Esophagus squamous epithelium (tissue), 4 donors: ENCODE measurements at regions not wholly inside any gene's neighbourhood (a gene's known extent, or its start where the extent isn't known, plus 50 kb on each side); places are given as distances from the start of the nearest gene placed in this dataset.

ENCODE experiments used
- CTCF ChIP-seq, 6 experiments: fragments of 450-650 bp in 4 of 6; fragments of 200-600 bp in 2 of 6; sonication (generic) in 2 of 6; IDR thresholded peaks; one replicate each; pipeline ENCODE4 v1.5.1; 2016 to 2019; ENCODE audit warnings: antibody characterized with exemption in 6 of 6, mild to moderate bottlenecking in 4 of 6, moderate library complexity in 4 of 6
- POLR2A ChIP-seq, 4 donors: fragments of 450-650 bp; IDR thresholded peaks; one replicate each; pipeline ENCODE4 v1.6.1; 2017; ENCODE audit warnings: antibody characterized with exemption in 4 of 4, mild to moderate bottlenecking in 4 of 4, moderate library complexity in 3 of 4

- no peak for TF ChIP-seq CTCF (IDR thresholded peaks at IDR 0.05)
- TF ChIP-seq POLR2A (IDR thresholded peaks at IDR 0.05): no peak
Observed at GRCh38 chr4:120290553-120290952, 223.9 kb upstream of the MAD2L1 start.
